ENCODE measurements at regions not wholly inside any gene's neighbourhood (a gene's known extent, or its start where the extent isn't known, plus 50 kb on each side); places are given as distances from the start of the nearest gene placed in this dataset.

GRCh38 chr4:126679303-126679702 is 953.5 kb upstream of the INTU start:
- H3K9me3 ChIP-seq (ENCODE audit: control insufficient read depth, insufficient read depth, low read length), result no peaks in the 10 kb centered on the region
- H3K4me3 ChIP-seq (ENCODE audit: low read depth, low read length), result no peak overlapping the region
- H3K4me1 ChIP-seq (ENCODE audit: control insufficient read depth, insufficient read depth, low read length), result no peaks in the 10 kb centered on the region
- no peak overlapping the region for H3K9ac ChIP-seq (ENCODE audit: low read depth, low read length)
- H3K27me3 ChIP-seq (ENCODE audit: control insufficient read depth, insufficient read depth, low read length), result no peaks in the 10 kb centered on the region
- no peaks in the 10 kb centered on the region for H3K36me3 ChIP-seq (ENCODE audit: control insufficient read depth, insufficient read depth, low read length)

GRCh38 chr4:126682250-126682649 is 950.5 kb upstream of the INTU start:
- Histone ChIP-seq H3K4me1 (ENCODE audit: control insufficient read depth, insufficient read depth, low read length) (no peaks in the 10 kb centered on the region), H3K27me3 (ENCODE audit: control insufficient read depth, insufficient read depth, low read length) (no peaks in the 10 kb centered on the region), H3K4me3 (ENCODE audit: low read depth, low read length) (no peak overlapping the region), H3K9me3 (ENCODE audit: control insufficient read depth, insufficient read depth, low read length) (no peaks in the 10 kb centered on the region), H3K36me3 (ENCODE audit: control insufficient read depth, insufficient read depth, low read length) (no peaks in the 10 kb centered on the region), H3K9ac (ENCODE audit: low read depth, low read length) (no peak overlapping the region)

GRCh38 chr4:126686491-126686890 is 946.3 kb upstream of the INTU start:
- no peaks in the 10 kb centered on the region for H3K9me3 ChIP-seq (ENCODE audit: control insufficient read depth, insufficient read depth, low read length)
- no peak overlapping the region for H3K9ac ChIP-seq (ENCODE audit: low read depth, low read length)
- H3K36me3 ChIP-seq (ENCODE audit: control insufficient read depth, insufficient read depth, low read length), result no peaks in the 10 kb centered on the region
- no peaks in the 10 kb centered on the region for H3K27me3 ChIP-seq (ENCODE audit: control insufficient read depth, insufficient read depth, low read length)
- no peaks in the 10 kb centered on the region for H3K4me1 ChIP-seq (ENCODE audit: control insufficient read depth, insufficient read depth, low read length)
- H3K4me3 ChIP-seq (ENCODE audit: low read depth, low read length), result no peak overlapping the region

GRCh38 chr4:126687655-126688358 is 945.0 kb upstream of the INTU start:
- Histone ChIP-seq H3K9ac (ENCODE audit: low read depth, low read length) (no peak overlapping the region), H3K27me3 (ENCODE audit: control insufficient read depth, insufficient read depth, low read length) (no peaks in the 10 kb centered on the region), H3K4me3 (ENCODE audit: low read depth, low read length) (no peak overlapping the region), H3K9me3 (ENCODE audit: control insufficient read depth, insufficient read depth, low read length) (no peaks in the 10 kb centered on the region), H3K36me3 (ENCODE audit: control insufficient read depth, insufficient read depth, low read length) (no peaks in the 10 kb centered on the region), H3K4me1 (ENCODE audit: control insufficient read depth, insufficient read depth, low read length) (no peaks in the 10 kb centered on the region)

GRCh38 chr4:126691797-126692196 is 941.0 kb upstream of the INTU start:
- Histone ChIP-seq H3K9ac (ENCODE audit: low read depth, low read length) (no peak overlapping the region), H3K4me1 (ENCODE audit: control insufficient read depth, insufficient read depth, low read length) (no peaks in the 10 kb centered on the region), H3K4me3 (ENCODE audit: low read depth, low read length) (no peak overlapping the region), H3K36me3 (ENCODE audit: control insufficient read depth, insufficient read depth, low read length) (no peaks in the 10 kb centered on the region), H3K9me3 (ENCODE audit: control insufficient read depth, insufficient read depth, low read length) (no peaks in the 10 kb centered on the region), H3K27me3 (ENCODE audit: control insufficient read depth, insufficient read depth, low read length) (no peaks in the 10 kb centered on the region)

GRCh38 chr4:126697748-126698147 is 935.0 kb upstream of the INTU start:
- Histone ChIP-seq H3K4me1 (ENCODE audit: control insufficient read depth, insufficient read depth, low read length) (no peaks in the 10 kb centered on the region), H3K4me3 (ENCODE audit: low read depth, low read length) (no peak overlapping the region), H3K9ac (ENCODE audit: low read depth, low read length) (no peak overlapping the region), H3K9me3 (ENCODE audit: control insufficient read depth, insufficient read depth, low read length) (no peaks in the 10 kb centered on the region), H3K36me3 (ENCODE audit: control insufficient read depth, insufficient read depth, low read length) (no peaks in the 10 kb centered on the region), H3K27me3 (ENCODE audit: control insufficient read depth, insufficient read depth, low read length) (no peaks in the 10 kb centered on the region)

GRCh38 chr4:126698224-126698623 is 934.5 kb upstream of the INTU start:
- H3K9me3 ChIP-seq (ENCODE audit: control insufficient read depth, insufficient read depth, low read length), result no peaks in the 10 kb centered on the region
- no peaks in the 10 kb centered on the region for H3K36me3 ChIP-seq (ENCODE audit: control insufficient read depth, insufficient read depth, low read length)
- no peak overlapping the region for H3K9ac ChIP-seq (ENCODE audit: low read depth, low read length)
- H3K4me1 ChIP-seq (ENCODE audit: control insufficient read depth, insufficient read depth, low read length), result no peaks in the 10 kb centered on the region
- no peak overlapping the region for H3K4me3 ChIP-seq (ENCODE audit: low read depth, low read length)
- no peaks in the 10 kb centered on the region for H3K27me3 ChIP-seq (ENCODE audit: control insufficient read depth, insufficient read depth, low read length)

- Histone ChIP-seq H3K27me3 (ENCODE audit: control insufficient read depth, insufficient read depth, low read length) (no peaks in the 10 kb centered on the region), H3K9ac (ENCODE audit: low read depth, low read length) (no peak overlapping the region), H3K4me1 (ENCODE audit: control insufficient read depth, insufficient read depth, low read length) (no peaks in the 10 kb centered on the region), H3K36me3 (ENCODE audit: control insufficient read depth, insufficient read depth, low read length) (no peaks in the 10 kb centered on the region), H3K4me3 (ENCODE audit: low read depth, low read length) (no peak overlapping the region), H3K9me3 (ENCODE audit: control insufficient read depth, insufficient read depth, low read length) (no peaks in the 10 kb centered on the region)
These were observed 931.0 kb upstream of the INTU start for GRCh38 chr4:126701756-126702155.

- no peak overlapping the region for H3K4me3 ChIP-seq (ENCODE audit: low read depth, low read length)
These were observed 930.0 kb upstream of the INTU start for GRCh38 chr4:126702747-126703146.

GRCh38 chr4:126705266-126705665 is 927.5 kb upstream of the INTU start:
- no peak overlapping the region for H3K9ac ChIP-seq (ENCODE audit: low read depth, low read length)
- no peaks in the 10 kb centered on the region for H3K9me3 ChIP-seq (ENCODE audit: control insufficient read depth, insufficient read depth, low read length)
- no peak overlapping the region for H3K4me3 ChIP-seq (ENCODE audit: low read depth, low read length)
- no peaks in the 10 kb centered on the region for H3K27me3 ChIP-seq (ENCODE audit: control insufficient read depth, insufficient read depth, low read length)
- H3K4me1 ChIP-seq (ENCODE audit: control insufficient read depth, insufficient read depth, low read length), result no peaks in the 10 kb centered on the region
- no peaks in the 10 kb centered on the region for H3K36me3 ChIP-seq (ENCODE audit: control insufficient read depth, insufficient read depth, low read length)

More at GRCh38 chr4:126702747-126703146, 930.0 kb upstream of the INTU start:
- Histone ChIP-seq H3K27me3 (ENCODE audit: control insufficient read depth, insufficient read depth, low read length) (no peaks in the 10 kb centered on the region), H3K36me3 (ENCODE audit: control insufficient read depth, insufficient read depth, low read length) (no peaks in the 10 kb centered on the region), H3K9ac (ENCODE audit: low read depth, low read length) (no peak overlapping the region), H3K4me1 (ENCODE audit: control insufficient read depth, insufficient read depth, low read length) (no peaks in the 10 kb centered on the region), H3K9me3 (ENCODE audit: control insufficient read depth, insufficient read depth, low read length) (no peaks in the 10 kb centered on the region)

- Histone ChIP-seq H3K27me3 (ENCODE audit: control insufficient read depth, insufficient read depth, low read length) (no peaks in the 10 kb centered on the region), H3K36me3 (ENCODE audit: control insufficient read depth, insufficient read depth, low read length) (no peaks in the 10 kb centered on the region), H3K9ac (ENCODE audit: low read depth, low read length) (no peak overlapping the region), H3K4me1 (ENCODE audit: control insufficient read depth, insufficient read depth, low read length) (no peaks in the 10 kb centered on the region), H3K4me3 (ENCODE audit: low read depth, low read length) (no peak overlapping the region), H3K9me3 (ENCODE audit: control insufficient read depth, insufficient read depth, low read length) (no peaks in the 10 kb centered on the region)
These were observed 924.0 kb upstream of the INTU start for GRCh38 chr4:126708716-126709115.

GRCh38 chr4:126710935-126711334 is 921.8 kb upstream of the INTU start:
- Histone ChIP-seq H3K9ac (ENCODE audit: low read depth, low read length) (no peak overlapping the region), H3K4me3 (ENCODE audit: low read depth, low read length) (no peak overlapping the region), H3K4me1 (ENCODE audit: control insufficient read depth, insufficient read depth, low read length) (peaks cover 11% of the 10 kb centered on the region), H3K9me3 (ENCODE audit: control insufficient read depth, insufficient read depth, low read length) (no peaks in the 10 kb centered on the region), H3K36me3 (ENCODE audit: control insufficient read depth, insufficient read depth, low read length) (no peaks in the 10 kb centered on the region), H3K27me3 (ENCODE audit: control insufficient read depth, insufficient read depth, low read length) (no peaks in the 10 kb centered on the region)
